ENCODE measurements at regions not wholly inside any gene's neighbourhood (a gene's known extent, or its start where the extent isn't known, plus 50 kb on each side); places are given as distances from the start of the nearest gene placed in this dataset.

DNA sequence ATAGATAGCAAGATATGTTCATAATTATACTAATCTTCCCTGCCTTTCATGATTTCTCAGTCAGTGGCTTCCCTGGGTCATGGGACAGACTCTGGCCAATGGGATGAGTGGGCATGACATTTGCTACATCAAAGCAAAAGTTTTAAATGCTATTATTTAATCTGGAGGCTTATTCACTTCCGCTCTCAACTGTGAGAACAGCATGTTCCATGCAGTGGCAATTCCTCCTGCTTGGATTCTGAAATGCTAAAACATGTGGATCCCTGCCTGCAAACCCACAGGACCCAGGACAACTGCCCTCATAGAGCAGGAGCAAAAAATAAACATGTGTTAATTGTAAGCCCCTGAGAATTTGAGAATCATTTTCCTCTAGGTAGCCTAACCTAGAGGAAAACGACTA is 1412.4 kb upstream of the CELF2 start:
- H3K36me3 ChIP-seq (ENCODE audit: control insufficient read depth in 4 of 4, insufficient read depth in 3 of 4, low read depth in 1 of 4, low read length in 3 of 4), result no peaks in the 10 kb centered on the region
- TF ChIP-seq RXRA (IDR thresholded peaks at IDR 0.05) (no peak), YY1 (IDR thresholded peaks at IDR 0.05) (no peak), JUND (IDR thresholded peaks at IDR 0.05) (no peak), FOXA1 (IDR thresholded peaks at IDR 0.05) (no peak), TAF1 (conservative IDR thresholded peaks at IDR 0.05) (no peak), RAD21 (IDR thresholded peaks at IDR 0.05) (no peak), HNF4G (IDR thresholded peaks at IDR 0.05) (no peak), NR2F2 (IDR thresholded peaks at IDR 0.05) (no peak), SP1 (IDR thresholded peaks at IDR 0.05) (no peak), HNF4A (conservative IDR thresholded peaks at IDR 0.05) (no peak), EGR1 (IDR thresholded peaks at IDR 0.05; ENCODE audit: low read depth in 2 of 2) (no peak), FOXA2 (IDR thresholded peaks at IDR 0.05) (no peak), GABPA (IDR thresholded peaks at IDR 0.05 in 1 of 2, conservative IDR thresholded peaks at IDR 0.05 in 1 of 2) (no peak)
- TF ChIP-seq, protein P1, sequence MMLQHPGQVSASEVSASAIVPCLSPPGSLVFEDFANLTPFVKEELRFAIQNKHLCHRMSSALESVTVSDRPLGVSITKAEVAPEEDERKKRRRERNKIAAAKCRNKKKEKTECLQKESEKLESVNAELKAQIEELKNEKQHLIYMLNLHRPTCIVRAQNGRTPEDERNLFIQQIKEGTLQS (IDR thresholded peaks at IDR 0.05), result no peak
- TF ChIP-seq, protein P2, sequence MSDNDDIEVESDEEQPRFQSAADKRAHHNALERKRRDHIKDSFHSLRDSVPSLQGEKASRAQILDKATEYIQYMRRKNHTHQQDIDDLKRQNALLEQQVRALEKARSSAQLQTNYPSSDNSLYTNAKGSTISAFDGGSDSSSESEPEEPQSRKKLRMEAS (IDR thresholded peaks at IDR 0.05), result no peak
- TF ChIP-seq, protein P3, sequence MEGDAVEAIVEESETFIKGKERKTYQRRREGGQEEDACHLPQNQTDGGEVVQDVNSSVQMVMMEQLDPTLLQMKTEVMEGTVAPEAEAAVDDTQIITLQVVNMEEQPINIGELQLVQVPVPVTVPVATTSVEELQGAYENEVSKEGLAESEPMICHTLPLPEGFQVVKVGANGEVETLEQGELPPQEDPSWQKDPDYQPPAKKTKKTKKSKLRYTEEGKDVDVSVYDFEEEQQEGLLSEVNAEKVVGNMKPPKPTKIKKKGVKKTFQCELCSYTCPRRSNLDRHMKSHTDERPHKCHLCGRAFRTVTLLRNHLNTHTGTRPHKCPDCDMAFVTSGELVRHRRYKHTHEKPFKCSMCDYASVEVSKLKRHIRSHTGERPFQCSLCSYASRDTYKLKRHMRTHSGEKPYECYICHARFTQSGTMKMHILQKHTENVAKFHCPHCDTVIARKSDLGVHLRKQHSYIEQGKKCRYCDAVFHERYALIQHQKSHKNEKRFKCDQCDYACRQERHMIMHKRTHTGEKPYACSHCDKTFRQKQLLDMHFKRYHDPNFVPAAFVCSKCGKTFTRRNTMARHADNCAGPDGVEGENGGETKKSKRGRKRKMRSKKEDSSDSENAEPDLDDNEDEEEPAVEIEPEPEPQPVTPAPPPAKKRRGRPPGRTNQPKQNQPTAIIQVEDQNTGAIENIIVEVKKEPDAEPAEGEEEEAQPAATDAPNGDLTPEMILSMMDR (IDR thresholded peaks at IDR 0.05; ENCODE audit: low read depth, low read length, missing input control), result no peak
- TF ChIP-seq, protein P4, sequence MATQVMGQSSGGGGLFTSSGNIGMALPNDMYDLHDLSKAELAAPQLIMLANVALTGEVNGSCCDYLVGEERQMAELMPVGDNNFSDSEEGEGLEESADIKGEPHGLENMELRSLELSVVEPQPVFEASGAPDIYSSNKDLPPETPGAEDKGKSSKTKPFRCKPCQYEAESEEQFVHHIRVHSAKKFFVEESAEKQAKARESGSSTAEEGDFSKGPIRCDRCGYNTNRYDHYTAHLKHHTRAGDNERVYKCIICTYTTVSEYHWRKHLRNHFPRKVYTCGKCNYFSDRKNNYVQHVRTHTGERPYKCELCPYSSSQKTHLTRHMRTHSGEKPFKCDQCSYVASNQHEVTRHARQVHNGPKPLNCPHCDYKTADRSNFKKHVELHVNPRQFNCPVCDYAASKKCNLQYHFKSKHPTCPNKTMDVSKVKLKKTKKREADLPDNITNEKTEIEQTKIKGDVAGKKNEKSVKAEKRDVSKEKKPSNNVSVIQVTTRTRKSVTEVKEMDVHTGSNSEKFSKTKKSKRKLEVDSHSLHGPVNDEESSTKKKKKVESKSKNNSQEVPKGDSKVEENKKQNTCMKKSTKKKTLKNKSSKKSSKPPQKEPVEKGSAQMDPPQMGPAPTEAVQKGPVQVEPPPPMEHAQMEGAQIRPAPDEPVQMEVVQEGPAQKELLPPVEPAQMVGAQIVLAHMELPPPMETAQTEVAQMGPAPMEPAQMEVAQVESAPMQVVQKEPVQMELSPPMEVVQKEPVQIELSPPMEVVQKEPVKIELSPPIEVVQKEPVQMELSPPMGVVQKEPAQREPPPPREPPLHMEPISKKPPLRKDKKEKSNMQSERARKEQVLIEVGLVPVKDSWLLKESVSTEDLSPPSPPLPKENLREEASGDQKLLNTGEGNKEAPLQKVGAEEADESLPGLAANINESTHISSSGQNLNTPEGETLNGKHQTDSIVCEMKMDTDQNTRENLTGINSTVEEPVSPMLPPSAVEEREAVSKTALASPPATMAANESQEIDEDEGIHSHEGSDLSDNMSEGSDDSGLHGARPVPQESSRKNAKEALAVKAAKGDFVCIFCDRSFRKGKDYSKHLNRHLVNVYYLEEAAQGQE (IDR thresholded peaks at IDR 0.05), result no peak
- TF ChIP-seq, protein P5, sequence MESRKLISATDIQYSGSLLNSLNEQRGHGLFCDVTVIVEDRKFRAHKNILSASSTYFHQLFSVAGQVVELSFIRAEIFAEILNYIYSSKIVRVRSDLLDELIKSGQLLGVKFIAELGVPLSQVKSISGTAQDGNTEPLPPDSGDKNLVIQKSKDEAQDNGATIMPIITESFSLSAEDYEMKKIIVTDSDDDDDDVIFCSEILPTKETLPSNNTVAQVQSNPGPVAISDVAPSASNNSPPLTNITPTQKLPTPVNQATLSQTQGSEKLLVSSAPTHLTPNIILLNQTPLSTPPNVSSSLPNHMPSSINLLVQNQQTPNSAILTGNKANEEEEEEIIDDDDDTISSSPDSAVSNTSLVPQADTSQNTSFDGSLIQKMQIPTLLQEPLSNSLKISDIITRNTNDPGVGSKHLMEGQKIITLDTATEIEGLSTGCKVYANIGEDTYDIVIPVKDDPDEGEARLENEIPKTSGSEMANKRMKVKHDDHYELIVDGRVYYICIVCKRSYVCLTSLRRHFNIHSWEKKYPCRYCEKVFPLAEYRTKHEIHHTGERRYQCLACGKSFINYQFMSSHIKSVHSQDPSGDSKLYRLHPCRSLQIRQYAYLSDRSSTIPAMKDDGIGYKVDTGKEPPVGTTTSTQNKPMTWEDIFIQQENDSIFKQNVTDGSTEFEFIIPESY (IDR thresholded peaks at IDR 0.05), result no peak
- WGBS, result 70% methylated on average over 2 of the region's 2 CpGs
- H3K9ac ChIP-seq (ENCODE audit: low read depth in 1 of 2, low read length in 2 of 2), result no peak overlapping the region
- H3K9me3 ChIP-seq (ENCODE audit: control insufficient read depth in 4 of 4, low read length in 3 of 4), result no peaks in the 10 kb centered on the region
- H3K4me1 ChIP-seq (ENCODE audit: control insufficient read depth in 4 of 4, insufficient read depth in 4 of 4, low read length in 3 of 4), result no peaks in the 10 kb centered on the region
- no peak overlapping the region for H3K4me3 ChIP-seq (ENCODE audit: low read depth in 1 of 3, low read length in 3 of 3)
- H3K27me3 ChIP-seq (ENCODE audit: control insufficient read depth in 4 of 4, insufficient read depth in 4 of 4, low read length in 3 of 4), result no peaks in the 10 kb centered on the region
- no peak overlapping the region for H3K27ac ChIP-seq (ENCODE audit: low read depth in 1 of 2, low read length in 2 of 2)
- DNase-seq (ENCODE audit: low spot score), result no peak
